Osteocyte (in vitro differentiated cells): ENCODE measurements at regions not wholly inside any gene's neighbourhood (a gene's known extent, or its start where the extent isn't known, plus 50 kb on each side); places are given as distances from the start of the nearest gene placed in this dataset.

Experiments
- DNase-seq: peaks from one replicate; pipeline ENCODE4 v3.0.0; 2021; ENCODE audit warnings: mixed read lengths; ENCODE audit not compliant: unreplicated experiment; ENCODE audit errors: extremely low spot score
- H3K27ac Mint-ChIP-seq: one replicate; pipeline ENCODE4 v1.8.0; 2021; ENCODE audit warnings: mild to moderate bottlenecking, mixed read lengths; ENCODE audit not compliant: unreplicated experiment
- H3K27me3 Mint-ChIP-seq: one replicate; pipeline ENCODE4 v1.8.0; 2021; ENCODE audit warnings: mixed read lengths; ENCODE audit not compliant: unreplicated experiment
- H3K36me3 Mint-ChIP-seq: one replicate; pipeline ENCODE4 v1.8.0; 2021; ENCODE audit warnings: mixed read lengths; ENCODE audit not compliant: unreplicated experiment
- H3K4me1 Mint-ChIP-seq: one replicate; pipeline ENCODE4 v1.8.0; 2021; ENCODE audit warnings: mixed read lengths; ENCODE audit not compliant: unreplicated experiment
- H3K4me3 Mint-ChIP-seq: one replicate; pipeline ENCODE4 v1.8.0; 2021; ENCODE audit warnings: mild to moderate bottlenecking, moderate library complexity, mixed read lengths; ENCODE audit not compliant: unreplicated experiment
- H3K9me3 Mint-ChIP-seq: one replicate; pipeline ENCODE4 v1.8.0; 2021; ENCODE audit warnings: mixed read lengths; ENCODE audit not compliant: unreplicated experiment
- TF ChIP-seq, protein P1 (sequence below): fragments of 200-600 bp; sonication (generic); IDR thresholded peaks from 2 replicates; pipeline ENCODE4 v1.5.0; 2021; ENCODE audit warnings: antibody characterized with exemption, mild to moderate bottlenecking, moderate library complexity

DNA sequence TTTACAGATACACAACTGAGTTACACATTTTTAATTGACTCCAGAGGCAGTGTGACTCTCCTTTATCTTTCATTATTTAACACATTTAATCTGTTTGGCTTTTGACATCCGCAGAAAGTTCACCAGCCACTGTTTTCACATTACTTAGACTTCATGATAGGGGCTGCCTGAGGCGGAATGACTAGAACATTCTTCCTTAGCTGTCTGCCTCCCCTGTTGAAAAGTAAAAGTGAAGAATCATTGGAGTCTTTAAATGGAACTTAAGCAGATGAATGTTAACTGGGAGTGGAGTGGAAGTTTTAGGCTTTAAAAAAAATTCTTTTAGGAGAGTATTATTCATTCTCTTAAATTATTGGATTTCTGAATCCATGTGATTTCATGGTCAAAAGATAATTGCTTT lies 229.2 kb upstream of the MTNR1B start:
- Mint-ChIP-seq H3K27me3 (no peaks in the 10 kb centered on the region), H3K9me3 (no peaks in the 10 kb centered on the region), H3K4me3 (no peak overlapping the region), H3K27ac (no peak overlapping the region), H3K36me3 (no peaks in the 10 kb centered on the region), H3K4me1 (peaks cover 16% of the 10 kb centered on the region)
- TF ChIP-seq, protein P1, sequence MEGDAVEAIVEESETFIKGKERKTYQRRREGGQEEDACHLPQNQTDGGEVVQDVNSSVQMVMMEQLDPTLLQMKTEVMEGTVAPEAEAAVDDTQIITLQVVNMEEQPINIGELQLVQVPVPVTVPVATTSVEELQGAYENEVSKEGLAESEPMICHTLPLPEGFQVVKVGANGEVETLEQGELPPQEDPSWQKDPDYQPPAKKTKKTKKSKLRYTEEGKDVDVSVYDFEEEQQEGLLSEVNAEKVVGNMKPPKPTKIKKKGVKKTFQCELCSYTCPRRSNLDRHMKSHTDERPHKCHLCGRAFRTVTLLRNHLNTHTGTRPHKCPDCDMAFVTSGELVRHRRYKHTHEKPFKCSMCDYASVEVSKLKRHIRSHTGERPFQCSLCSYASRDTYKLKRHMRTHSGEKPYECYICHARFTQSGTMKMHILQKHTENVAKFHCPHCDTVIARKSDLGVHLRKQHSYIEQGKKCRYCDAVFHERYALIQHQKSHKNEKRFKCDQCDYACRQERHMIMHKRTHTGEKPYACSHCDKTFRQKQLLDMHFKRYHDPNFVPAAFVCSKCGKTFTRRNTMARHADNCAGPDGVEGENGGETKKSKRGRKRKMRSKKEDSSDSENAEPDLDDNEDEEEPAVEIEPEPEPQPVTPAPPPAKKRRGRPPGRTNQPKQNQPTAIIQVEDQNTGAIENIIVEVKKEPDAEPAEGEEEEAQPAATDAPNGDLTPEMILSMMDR, result no peak
- DNase-seq, result no peak

DNA sequence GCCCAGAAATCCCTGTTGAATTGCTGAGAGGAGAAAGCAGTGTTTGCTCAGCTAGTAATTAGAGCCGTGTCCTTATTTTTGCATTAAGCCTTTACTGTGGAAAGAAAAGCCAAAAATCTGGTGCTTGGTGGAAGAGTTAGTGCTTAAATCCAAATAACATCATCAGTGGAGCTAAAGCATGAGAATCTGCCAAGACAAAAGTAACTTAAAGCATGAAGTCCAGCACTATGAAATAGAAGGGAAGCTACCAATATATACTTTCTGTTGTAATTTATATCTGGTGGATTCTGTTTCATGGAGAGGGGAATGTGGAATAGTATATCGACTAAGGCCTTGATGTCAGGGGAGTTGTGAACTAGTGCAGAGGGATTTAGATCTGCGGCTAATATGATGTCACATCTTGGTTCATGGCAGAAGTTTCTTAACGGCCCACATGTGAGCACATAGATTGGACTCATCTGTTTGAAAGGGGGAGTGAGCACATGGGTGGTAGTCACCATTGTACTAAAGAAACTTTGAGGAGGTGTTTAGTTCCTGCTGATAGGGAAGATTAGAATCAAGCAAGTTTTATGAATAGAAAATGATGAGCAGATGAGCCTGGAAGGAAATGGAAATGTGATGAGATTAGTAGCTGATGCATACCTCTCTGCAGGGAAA lies 224.4 kb upstream of the MTNR1B start:
- Mint-ChIP-seq H3K36me3 (no peaks in the 10 kb centered on the region), H3K4me1 (peaks cover 3% of the 10 kb centered on the region), H3K9me3 (no peaks in the 10 kb centered on the region), H3K27me3 (no peaks in the 10 kb centered on the region), H3K27ac (no peak overlapping the region), H3K4me3 (no peak overlapping the region)
- TF ChIP-seq, protein P1, result no peak
- DNase-seq, result no peak

DNA sequence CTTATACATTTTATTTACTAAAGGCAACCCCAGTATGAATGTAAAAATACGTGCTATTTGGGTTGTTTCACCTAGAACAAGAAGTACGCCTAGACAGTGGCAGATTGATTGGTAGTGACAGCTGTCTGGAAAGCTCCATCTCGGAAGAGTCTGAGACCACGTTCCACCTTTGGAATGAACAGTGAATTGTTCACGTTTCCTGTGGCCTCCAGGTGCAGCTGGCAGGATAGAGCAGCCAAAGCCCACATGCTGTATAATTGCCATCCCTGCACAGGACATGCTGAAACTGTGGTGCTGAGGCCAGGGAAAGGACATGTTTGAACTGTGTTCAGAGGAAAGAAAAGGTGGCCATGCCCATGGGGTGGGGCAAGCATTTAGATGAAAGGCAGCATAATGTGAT lies 218.7 kb upstream of the MTNR1B start:
- H3K9me3 Mint-ChIP-seq, result no peaks in the 10 kb centered on the region
- H3K4me3 Mint-ChIP-seq, result no peak overlapping the region
- no peaks in the 10 kb centered on the region for H3K4me1 Mint-ChIP-seq
- H3K27me3 Mint-ChIP-seq, result no peaks in the 10 kb centered on the region
- no peak overlapping the region for H3K27ac Mint-ChIP-seq
- TF ChIP-seq, protein P1, result no peak
- H3K36me3 Mint-ChIP-seq, result no peaks in the 10 kb centered on the region
- DNase-seq, result no peak

DNA sequence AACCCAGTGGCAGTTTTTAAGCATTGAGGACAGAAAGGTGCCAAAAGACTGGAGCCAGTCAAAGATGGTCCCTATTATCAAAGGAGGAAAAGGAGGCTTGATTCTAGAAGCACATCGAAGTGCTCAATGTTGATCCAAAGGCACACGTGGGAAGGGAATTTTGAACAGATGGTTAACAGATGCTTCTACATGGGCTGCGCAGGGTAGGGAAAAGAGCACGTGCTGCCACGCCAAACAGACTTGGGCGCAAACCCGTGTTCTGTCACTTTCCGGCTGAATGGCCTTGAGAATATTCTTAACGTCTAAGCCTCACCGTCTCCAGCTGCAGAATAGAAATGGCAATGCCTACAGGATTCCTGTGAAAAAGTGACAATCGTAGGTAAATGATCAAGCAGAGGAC lies 217.9 kb upstream of the MTNR1B start:
- H3K4me1 Mint-ChIP-seq, result no peaks in the 10 kb centered on the region
- no peak for DNase-seq
- H3K36me3 Mint-ChIP-seq, result no peaks in the 10 kb centered on the region
- TF ChIP-seq, protein P1, result no peak
- H3K27ac Mint-ChIP-seq, result no peak overlapping the region
- H3K9me3 Mint-ChIP-seq, result no peaks in the 10 kb centered on the region
- no peak overlapping the region for H3K4me3 Mint-ChIP-seq
- no peaks in the 10 kb centered on the region for H3K27me3 Mint-ChIP-seq

DNA sequence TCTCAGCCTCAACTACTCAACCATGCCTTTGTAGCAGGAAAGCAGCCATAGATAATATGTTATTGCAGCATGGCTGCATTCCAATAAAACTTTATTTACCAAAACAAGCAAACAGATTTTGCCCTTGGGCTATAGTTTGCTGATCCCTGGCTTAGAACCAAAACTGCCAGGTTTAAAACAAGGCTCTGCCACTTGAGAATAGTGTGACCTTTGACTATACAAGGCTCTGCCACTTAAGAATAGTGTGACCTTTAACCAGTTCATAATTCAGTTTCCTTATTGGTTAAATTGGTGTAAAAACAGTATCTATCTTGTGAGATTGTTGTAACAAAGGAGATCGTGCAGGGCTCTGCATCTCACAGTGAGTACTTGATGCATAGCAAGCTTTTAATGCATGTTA lies 217.3 kb upstream of the MTNR1B start:
- Mint-ChIP-seq H3K27ac (no peak overlapping the region), H3K36me3 (no peaks in the 10 kb centered on the region), H3K27me3 (no peaks in the 10 kb centered on the region), H3K4me3 (no peak overlapping the region), H3K9me3 (no peaks in the 10 kb centered on the region), H3K4me1 (no peaks in the 10 kb centered on the region)
- TF ChIP-seq, protein P1, result no peak
- no peak for DNase-seq
